Type B pancreatic cell (in vitro differentiated cells): ENCODE measurements at regions not wholly inside any gene's neighbourhood (a gene's known extent, or its start where the extent isn't known, plus 50 kb on each side); places are given as distances from the start of the nearest gene placed in this dataset.

Experiments
- DNase-seq: peaks from one replicate; pipeline ENCODE4 v3.0.0; 2021; ENCODE audit warnings: mixed read lengths; ENCODE audit not compliant: unreplicated experiment; ENCODE audit errors: extremely low spot score
- H3K27ac Mint-ChIP-seq: 2 replicates; pipeline ENCODE4 v1.8.0; 2021; ENCODE audit warnings: mild to moderate bottlenecking, mixed read lengths
- H3K27me3 Mint-ChIP-seq: 2 replicates; pipeline ENCODE4 v1.8.0; 2021; ENCODE audit warnings: mixed read lengths
- H3K36me3 Mint-ChIP-seq: 2 replicates; pipeline ENCODE4 v1.8.0; 2021; ENCODE audit warnings: mixed read lengths
- H3K4me1 Mint-ChIP-seq: one replicate; pipeline ENCODE4 v1.8.0; 2021; ENCODE audit warnings: mixed read lengths; ENCODE audit not compliant: unreplicated experiment
- H3K4me3 Mint-ChIP-seq: 2 replicates; pipeline ENCODE4 v1.8.0; 2021; ENCODE audit warnings: mild to moderate bottlenecking, mixed read lengths
- H3K9me3 Mint-ChIP-seq: 2 replicates; pipeline ENCODE4 v1.8.0; 2021; ENCODE audit warnings: mixed read lengths
- CTCF ChIP-seq: fragments of 200-600 bp; sonication (generic); conservative IDR thresholded peaks from 2 replicates; pipeline ENCODE4 v1.5.0; 2021; ENCODE audit warnings: antibody characterized with exemption, mild to moderate bottlenecking

GRCh38 chr6:109303164-109303563 lies 79.1 kb downstream of the CD164 start:
- DNase-seq, result no peak
- peaks cover 26% of the 10 kb centered on the region for H3K4me1 Mint-ChIP-seq

GRCh38 chr6:109302176-109302575 lies 80.1 kb downstream of the CD164 start:
- Mint-ChIP-seq H3K27ac (no peak overlapping the region), H3K9me3 (no peaks in the 10 kb centered on the region), H3K27me3 (no peaks in the 10 kb centered on the region), H3K4me1 (peaks cover 34% of the 10 kb centered on the region), H3K36me3 (no peaks in the 10 kb centered on the region), H3K4me3 (no peak overlapping the region)
- no peak for DNase-seq
- no peak for TF ChIP-seq CTCF

More at GRCh38 chr6:109303164-109303563, 79.1 kb downstream of the CD164 start:
- Mint-ChIP-seq H3K27me3 (no peaks in the 10 kb centered on the region), H3K9me3 (no peaks in the 10 kb centered on the region), H3K36me3 (no peaks in the 10 kb centered on the region), H3K4me3 (no peak overlapping the region), H3K27ac (no peak overlapping the region)
- no peak for TF ChIP-seq CTCF

- H3K27ac Mint-ChIP-seq, result no peak overlapping the region
- H3K9me3 Mint-ChIP-seq, result no peaks in the 10 kb centered on the region
- TF ChIP-seq CTCF, result no peak
- DNase-seq, result no peak
- H3K27me3 Mint-ChIP-seq, result no peaks in the 10 kb centered on the region
- H3K36me3 Mint-ChIP-seq, result no peaks in the 10 kb centered on the region
- H3K4me3 Mint-ChIP-seq, result no peak overlapping the region
- peaks cover 41% of the 10 kb centered on the region for H3K4me1 Mint-ChIP-seq
These were observed 80.8 kb downstream of the CD164 start for GRCh38 chr6:109301418-109301817.

- no peak for TF ChIP-seq CTCF
- no peaks in the 10 kb centered on the region for H3K27me3 Mint-ChIP-seq
These were observed 81.4 kb downstream of the CD164 start for GRCh38 chr6:109300874-109301273.

GRCh38 chr6:109299776-109300564 lies 82.3 kb downstream of the CD164 start:
- H3K27ac Mint-ChIP-seq, result peak overlapping the region; percentile 44
- peaks cover 52% of the 10 kb centered on the region for H3K4me1 Mint-ChIP-seq
- DNase-seq, result no peak

More at GRCh38 chr6:109300874-109301273, 81.4 kb downstream of the CD164 start:
- Mint-ChIP-seq H3K9me3 (no peaks in the 10 kb centered on the region), H3K36me3 (no peaks in the 10 kb centered on the region), H3K4me1 (peaks cover 46% of the 10 kb centered on the region), H3K27ac (no peak overlapping the region), H3K4me3 (no peak overlapping the region)
- no peak for DNase-seq

More at GRCh38 chr6:109299776-109300564, 82.3 kb downstream of the CD164 start:
- Mint-ChIP-seq H3K9me3 (no peaks in the 10 kb centered on the region), H3K36me3 (no peaks in the 10 kb centered on the region), H3K27me3 (no peaks in the 10 kb centered on the region), H3K4me3 (no peak overlapping the region)
- TF ChIP-seq CTCF, result no peak
